Hepatic stellate cell (primary cell): ENCODE measurements at regions not wholly inside any gene's neighbourhood (a gene's known extent, or its start where the extent isn't known, plus 50 kb on each side); places are given as distances from the start of the nearest gene placed in this dataset.

Experiments
- DNase-seq: peaks from one replicate; pipeline ENCODE4 v3.0.0; 2011; ENCODE audit warnings: low spot score

- DNase-seq = no peak
Observed at GRCh38 chr4:1542516-1543320, 136.5 kb upstream of the NKX1-1 start.

GRCh38 chr4:1542226-1542490 lies 135.9 kb upstream of the NKX1-1 start:
- no peak for DNase-seq

GRCh38 chr4:1541449-1542225 lies 135.4 kb upstream of the NKX1-1 start:
- DNase-seq = no peak

- DNase-seq = no peak
Observed at GRCh38 chr4:1540601-1541375, 134.5 kb upstream of the NKX1-1 start.

GRCh38 chr4:1539859-1540600 lies 133.8 kb upstream of the NKX1-1 start:
- no peak for DNase-seq

- DNase-seq = no peak
Observed at GRCh38 chr4:1538941-1539772, 132.9 kb upstream of the NKX1-1 start.

- DNase-seq = no peak
Observed at GRCh38 chr4:1538096-1538410, 131.8 kb upstream of the NKX1-1 start.

GRCh38 chr4:1537410-1538095 lies 131.3 kb upstream of the NKX1-1 start:
- DNase-seq = no peak

- no peak for DNase-seq
Observed at GRCh38 chr4:1536579-1537409, 130.6 kb upstream of the NKX1-1 start.

GRCh38 chr4:1535926-1536578 lies 129.8 kb upstream of the NKX1-1 start:
- DNase-seq = no peak

- no peak for DNase-seq
Observed at GRCh38 chr4:1534876-1535526, 128.8 kb upstream of the NKX1-1 start.

GRCh38 chr4:1534095-1534872 lies 128.0 kb upstream of the NKX1-1 start:
- DNase-seq = no peak

- DNase-seq = no peak
Observed at GRCh38 chr4:1533501-1534064, 127.3 kb upstream of the NKX1-1 start.

- no peak for DNase-seq
Observed at GRCh38 chr4:1532549-1533395, 126.5 kb upstream of the NKX1-1 start.

GRCh38 chr4:1531683-1532548 lies 125.7 kb upstream of the NKX1-1 start:
- no peak for DNase-seq

GRCh38 chr4:1530356-1530755 lies 124.1 kb upstream of the NKX1-1 start:
- no peak for DNase-seq
